Prostate gland (tissue), 2 donors: ENCODE measurements at regions not wholly inside any gene's neighbourhood (a gene's known extent, or its start where the extent isn't known, plus 50 kb on each side); places are given as distances from the start of the nearest gene placed in this dataset.

Experiments used
- POLR2A ChIP-seq: fragments of 450-650 bp; IDR thresholded peaks from one replicate; pipeline ENCODE4 v1.6.1; 2016; ENCODE audit warnings: antibody characterized with exemption, mild to moderate bottlenecking
- POLR2AphosphoS5 ChIP-seq: sonication (generic); formaldehyde crosslinking; IDR thresholded peaks from one replicate; pipeline ENCODE4 v1.6.1; 2017; ENCODE audit warnings: antibody characterized with exemption
- TF ChIP-seq, protein P1 (sequence below), 4 experiments: fragments of 200-600 bp in 2 of 4; fragments of 450-650 bp in 2 of 4; sonication (generic) in 2 of 4; IDR thresholded peaks; 1 replicate in 3 of 4; 2 replicates in 1 of 4; pipeline ENCODE4 v1.5.1; 2016 to 2019; ENCODE audit warnings: antibody characterized with exemption in 4 of 4, mild to moderate bottlenecking in 2 of 4, moderate library complexity in 2 of 4

DNA sequence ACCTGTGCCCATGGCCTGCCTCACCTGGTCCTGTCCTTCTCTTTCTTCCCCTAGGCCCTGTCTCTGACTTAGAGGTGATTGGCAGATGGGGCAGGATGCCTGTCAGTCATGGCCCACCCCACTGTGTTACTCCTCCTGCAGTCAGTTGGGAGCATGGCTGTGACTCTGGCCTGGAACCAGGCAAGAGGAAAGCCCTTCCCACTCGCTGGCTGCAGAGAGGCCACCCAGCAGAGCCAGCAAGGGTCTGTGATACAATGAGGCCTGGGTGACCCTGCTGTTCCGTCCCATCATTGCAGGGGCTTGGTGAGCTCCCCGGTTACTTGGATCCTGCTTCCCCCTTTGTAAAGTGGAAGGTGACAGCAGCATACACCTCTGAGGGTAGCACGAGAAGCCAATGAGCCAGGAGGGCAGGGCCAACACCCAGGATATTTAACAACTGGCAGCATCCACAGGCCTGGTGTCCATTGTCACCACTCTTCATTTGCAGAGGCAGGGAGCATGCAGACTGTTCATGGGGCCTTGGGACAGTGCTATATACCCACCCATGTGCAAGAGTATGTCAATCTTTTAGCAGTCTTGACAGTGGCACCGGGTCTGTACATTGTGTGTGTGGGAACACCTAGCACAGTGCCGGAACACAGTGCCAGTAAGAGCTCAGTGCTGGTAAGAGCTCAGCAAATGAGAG, 191.0 kb upstream of the C1orf174 start:
- TF ChIP-seq, protein P1, sequence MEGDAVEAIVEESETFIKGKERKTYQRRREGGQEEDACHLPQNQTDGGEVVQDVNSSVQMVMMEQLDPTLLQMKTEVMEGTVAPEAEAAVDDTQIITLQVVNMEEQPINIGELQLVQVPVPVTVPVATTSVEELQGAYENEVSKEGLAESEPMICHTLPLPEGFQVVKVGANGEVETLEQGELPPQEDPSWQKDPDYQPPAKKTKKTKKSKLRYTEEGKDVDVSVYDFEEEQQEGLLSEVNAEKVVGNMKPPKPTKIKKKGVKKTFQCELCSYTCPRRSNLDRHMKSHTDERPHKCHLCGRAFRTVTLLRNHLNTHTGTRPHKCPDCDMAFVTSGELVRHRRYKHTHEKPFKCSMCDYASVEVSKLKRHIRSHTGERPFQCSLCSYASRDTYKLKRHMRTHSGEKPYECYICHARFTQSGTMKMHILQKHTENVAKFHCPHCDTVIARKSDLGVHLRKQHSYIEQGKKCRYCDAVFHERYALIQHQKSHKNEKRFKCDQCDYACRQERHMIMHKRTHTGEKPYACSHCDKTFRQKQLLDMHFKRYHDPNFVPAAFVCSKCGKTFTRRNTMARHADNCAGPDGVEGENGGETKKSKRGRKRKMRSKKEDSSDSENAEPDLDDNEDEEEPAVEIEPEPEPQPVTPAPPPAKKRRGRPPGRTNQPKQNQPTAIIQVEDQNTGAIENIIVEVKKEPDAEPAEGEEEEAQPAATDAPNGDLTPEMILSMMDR (IDR thresholded peaks at IDR 0.05): no peak
- TF ChIP-seq POLR2A (no peak), POLR2AphosphoS5 (no peak)
